ENCODE measurements at regions not wholly inside any gene's neighbourhood (a gene's known extent, or its start where the extent isn't known, plus 50 kb on each side); places are given as distances from the start of the nearest gene placed in this dataset.
"Not testable (repeated sequence)": the region's sequence is repeated elsewhere in the genome, so short reads cannot be mapped to it uniquely, and the experiment has no call there.

DNA sequence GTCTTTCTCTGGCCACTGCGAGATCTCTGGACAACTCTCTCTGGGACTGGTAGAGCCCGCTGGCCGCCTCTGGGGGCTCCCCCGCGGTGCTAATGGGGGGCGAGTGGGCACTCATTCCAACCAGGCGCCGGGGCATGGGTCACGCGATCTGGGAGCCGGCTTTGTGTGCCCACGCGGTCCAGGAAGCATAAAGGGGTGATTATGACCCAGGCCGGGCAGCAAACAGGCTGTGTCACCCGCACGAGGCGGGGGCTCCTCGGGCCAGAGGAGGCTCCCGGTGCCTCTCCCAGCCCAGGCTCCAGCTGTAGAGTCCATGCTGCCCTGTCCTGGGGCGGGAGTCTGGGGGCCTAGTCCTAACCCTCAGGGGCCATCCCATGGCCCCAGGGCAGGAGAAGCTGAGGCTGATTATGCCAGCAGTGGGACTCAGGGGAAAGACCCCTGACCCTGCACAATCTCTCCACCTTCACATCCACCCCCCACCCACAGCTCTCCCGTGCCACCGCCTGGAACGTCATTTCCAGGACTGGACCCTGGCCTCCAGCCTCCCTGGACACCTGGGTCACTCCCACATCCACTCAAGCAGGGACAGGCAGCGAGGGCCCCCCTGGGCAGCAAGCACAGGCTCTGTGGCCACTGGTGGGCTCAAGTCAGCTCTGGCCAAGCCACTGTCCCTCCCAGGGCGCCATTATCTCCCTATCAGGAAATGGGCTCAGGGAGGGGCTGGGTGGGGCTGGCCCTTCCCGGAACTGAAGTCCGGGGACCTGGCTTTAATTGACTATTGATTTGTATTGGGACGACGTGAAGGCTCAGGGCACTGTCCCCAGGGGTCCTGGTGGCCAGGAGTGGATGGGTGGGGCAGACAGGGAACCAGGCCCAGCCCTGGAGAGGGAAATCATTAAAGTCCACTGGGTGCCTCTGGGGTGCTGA lies 50.0 kb downstream of the PTPRS start:
- peaks cover 3% of the 10 kb centered on the region; the same call in 1 of the 2 replicates for H3K4me1 ChIP-seq (ENCODE audit: insufficient read depth, low read length)
- H3K36me3 ChIP-seq (ENCODE audit: insufficient read depth, low read length): peaks cover 2% of the 10 kb centered on the region
- H3K9ac ChIP-seq (ENCODE audit: low read depth, low read length): no peak overlapping the region
- no peaks in the 10 kb centered on the region for H3K9me3 ChIP-seq (ENCODE audit: control insufficient read depth, insufficient read depth, low read length)

DNA sequence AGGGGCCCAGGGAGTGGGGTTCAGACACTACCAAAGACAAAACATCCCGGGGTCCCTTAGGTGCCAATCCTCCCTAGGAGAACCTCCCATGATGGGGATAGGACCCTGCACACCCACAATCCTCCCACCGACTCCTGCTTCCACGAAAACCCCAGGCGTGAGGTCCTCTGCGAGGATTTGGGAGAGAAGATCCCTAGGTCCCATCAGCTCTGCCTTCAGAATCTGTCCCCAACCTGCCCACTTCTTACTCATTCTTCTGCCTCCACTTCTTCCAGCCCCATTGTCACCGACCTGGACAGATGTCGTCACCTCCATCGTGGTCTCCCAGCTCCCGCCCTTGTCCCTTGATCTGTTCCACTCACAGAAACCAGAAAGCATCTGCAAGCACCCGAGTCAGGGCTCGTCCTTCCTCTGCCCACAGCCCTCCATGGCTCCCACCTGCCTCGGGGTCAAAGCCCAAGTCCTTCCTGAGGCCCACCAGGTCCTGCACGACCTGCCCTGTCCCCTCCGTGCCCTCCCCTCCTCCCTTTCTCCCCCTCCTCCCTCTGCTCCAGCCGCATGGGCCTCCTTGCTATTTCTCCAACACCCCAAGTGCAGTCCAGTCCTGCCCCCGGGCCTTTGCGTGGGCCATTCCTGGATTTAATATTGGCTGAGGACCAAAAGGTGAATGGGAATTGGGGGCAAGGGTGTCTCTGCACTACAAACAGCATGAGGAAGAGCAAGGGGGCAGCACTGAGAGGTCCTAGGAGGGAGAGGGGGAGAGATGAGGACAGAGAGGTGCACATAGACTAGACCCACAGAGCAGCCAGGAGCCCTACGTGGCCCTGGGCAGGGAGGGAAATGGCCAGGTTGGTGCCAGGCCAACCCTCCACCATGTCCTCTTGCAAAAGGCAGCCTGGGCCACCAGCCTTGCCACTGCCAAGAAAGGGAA lies 51.3 kb downstream of the PTPRS start:
- Histone ChIP-seq H3K9ac (ENCODE audit: low read depth, low read length) (no peak overlapping the region), H3K9me3 (ENCODE audit: control insufficient read depth, insufficient read depth, low read length) (no peaks in the 10 kb centered on the region), H3K4me1 (ENCODE audit: insufficient read depth, low read length) (peaks cover 3% of the 10 kb centered on the region; the same call in 1 of the 2 replicates)

DNA sequence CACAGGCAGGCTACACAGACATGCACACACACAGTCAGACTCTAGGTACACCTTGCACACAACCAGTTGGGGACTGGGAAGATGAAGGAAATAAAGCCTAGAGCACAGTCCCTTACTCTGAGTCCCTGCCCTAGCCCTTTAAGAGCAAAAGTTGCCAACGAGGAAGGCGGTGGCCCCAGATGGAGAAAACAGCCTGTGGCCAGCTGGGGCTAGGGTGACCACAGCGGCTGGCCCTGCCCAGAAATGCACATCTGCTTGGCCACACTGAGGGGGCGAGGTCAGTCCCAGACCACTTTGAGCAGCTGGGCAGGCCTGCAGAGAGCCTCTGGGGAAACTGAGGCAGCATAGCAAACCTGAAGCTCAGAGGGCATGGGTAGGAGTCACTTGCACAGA lies 52.3 kb downstream of the PTPRS start:
- no peak overlapping the region for H3K9ac ChIP-seq (ENCODE audit: low read depth, low read length)
- H3K9me3 ChIP-seq (ENCODE audit: control insufficient read depth, insufficient read depth, low read length): no peaks in the 10 kb centered on the region
- peaks cover 3% of the 10 kb centered on the region; the same call in 1 of the 2 replicates for H3K4me1 ChIP-seq (ENCODE audit: insufficient read depth, low read length)
- H3K36me3 ChIP-seq (ENCODE audit: insufficient read depth, low read length): peaks cover 11% of the 10 kb centered on the region

More for the DNA sequence above, 51.3 kb downstream of the PTPRS start:
- peaks cover 11% of the 10 kb centered on the region for H3K36me3 ChIP-seq (ENCODE audit: insufficient read depth, low read length)

DNA sequence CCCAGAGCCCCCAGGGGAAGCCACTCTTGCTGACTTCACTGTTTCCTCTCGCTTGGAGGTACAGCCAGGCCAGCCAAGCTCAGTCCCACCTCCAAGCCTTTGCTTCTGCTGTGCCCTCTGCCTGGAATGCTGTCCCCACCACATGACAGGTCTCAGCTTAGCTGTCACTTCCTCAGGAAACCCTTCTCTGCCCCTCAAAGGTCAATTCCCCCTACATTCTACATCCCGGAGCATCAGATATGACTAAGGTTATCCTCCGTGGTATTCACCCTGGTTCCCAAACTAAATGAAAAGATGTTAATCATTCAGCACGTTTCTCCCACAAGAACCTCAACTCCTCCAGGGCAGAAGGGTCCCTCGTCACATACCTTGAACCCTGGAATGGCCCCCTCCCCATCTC lies 53.5 kb downstream of the PTPRS start:
- Histone ChIP-seq H3K36me3 (ENCODE audit: insufficient read depth, low read length) (peaks cover 11% of the 10 kb centered on the region), H3K9me3 (ENCODE audit: control insufficient read depth, insufficient read depth, low read length) (no peaks in the 10 kb centered on the region), H3K4me1 (ENCODE audit: insufficient read depth, low read length) (peaks cover 3% of the 10 kb centered on the region; the same call in 1 of the 2 replicates), H3K9ac (ENCODE audit: low read depth, low read length) (no peak overlapping the region)

DNA sequence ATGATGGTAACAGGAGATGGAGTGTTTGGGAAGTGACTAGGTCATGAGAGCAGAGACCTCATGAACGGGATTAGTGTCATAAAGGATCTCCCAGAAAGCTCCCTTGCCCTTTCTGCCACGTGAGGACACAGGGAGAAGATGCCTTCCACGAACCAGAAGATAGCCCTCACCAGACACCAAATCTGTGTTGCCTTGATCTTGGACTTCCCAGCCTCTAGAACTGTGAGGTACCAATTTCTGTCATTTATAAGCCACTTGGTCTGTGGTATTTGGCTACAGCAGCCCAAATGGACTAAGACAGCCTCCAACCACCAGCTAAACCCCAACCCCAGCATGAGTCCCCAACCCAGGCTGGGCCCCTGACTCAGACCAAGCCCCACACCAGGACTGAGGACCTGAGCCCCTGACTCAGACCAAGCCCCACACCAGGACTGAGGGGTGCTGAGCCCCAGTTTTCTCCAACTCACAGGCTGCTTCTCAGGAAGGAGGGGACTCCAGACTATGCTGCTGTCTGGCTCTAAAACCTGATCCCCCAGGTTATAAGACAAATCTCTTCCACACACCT lies 54.1 kb downstream of the PTPRS start:
- H3K4me1 ChIP-seq (ENCODE audit: insufficient read depth, low read length): peaks cover 2% of the 10 kb centered on the region; the same call in 1 of the 2 replicates
- peaks cover 11% of the 10 kb centered on the region for H3K36me3 ChIP-seq (ENCODE audit: insufficient read depth, low read length)
- H3K9me3 ChIP-seq (ENCODE audit: control insufficient read depth, insufficient read depth, low read length): no peaks in the 10 kb centered on the region
- H3K9ac ChIP-seq (ENCODE audit: low read depth, low read length): no peak overlapping the region

DNA sequence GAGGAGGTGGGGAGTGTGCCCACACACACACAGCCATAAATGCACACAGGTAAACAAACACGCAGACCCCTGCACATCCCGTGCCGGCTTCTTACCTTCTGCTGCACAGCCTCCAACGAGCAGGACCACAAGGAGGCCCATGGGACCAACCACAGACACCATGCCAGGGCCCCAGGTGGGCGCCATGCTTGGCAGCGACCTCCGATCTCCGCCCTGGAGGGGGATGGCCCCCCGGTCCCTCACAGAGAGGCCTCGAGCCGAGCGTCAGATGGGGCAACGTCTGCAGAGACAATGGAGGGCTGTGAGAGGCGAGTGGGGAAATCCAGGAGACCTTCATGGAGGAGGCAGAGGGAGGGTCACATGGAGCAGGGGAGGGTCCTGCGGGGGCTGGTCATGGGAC lies 54.7 kb downstream of the PTPRS start:
- Histone ChIP-seq H3K4me1 (ENCODE audit: insufficient read depth, low read length) (no peaks in the 10 kb centered on the region), H3K36me3 (ENCODE audit: insufficient read depth, low read length) (peaks cover 11% of the 10 kb centered on the region), H3K9me3 (ENCODE audit: control insufficient read depth, insufficient read depth, low read length) (no peaks in the 10 kb centered on the region), H3K9ac (ENCODE audit: low read depth, low read length) (no peak overlapping the region)

DNA sequence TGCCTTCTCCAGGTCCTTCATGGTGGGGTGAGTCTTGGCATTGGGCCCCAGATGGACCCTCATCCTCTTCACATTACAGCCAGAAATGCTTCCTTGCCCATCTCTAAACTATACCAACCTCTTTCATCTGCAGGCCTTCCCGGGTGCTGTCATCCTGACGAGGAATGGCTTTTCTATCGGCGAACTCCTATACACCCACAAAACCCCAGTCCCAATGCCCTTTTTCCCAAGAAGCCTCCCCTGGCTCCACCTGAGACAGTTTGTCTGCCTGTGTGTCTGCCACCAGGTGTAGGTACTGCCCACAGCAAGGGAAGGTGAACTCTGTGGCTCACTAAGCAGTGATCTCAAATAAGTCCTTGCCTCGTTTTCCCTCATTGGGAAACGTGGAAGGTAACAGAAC lies 55.3 kb downstream of the PTPRS start:
- H3K4me1 ChIP-seq (ENCODE audit: insufficient read depth, low read length): no peaks in the 10 kb centered on the region
- no peak overlapping the region for H3K9ac ChIP-seq (ENCODE audit: low read depth, low read length)
- H3K36me3 ChIP-seq (ENCODE audit: insufficient read depth, low read length): peaks cover 11% of the 10 kb centered on the region
- H3K9me3 ChIP-seq (ENCODE audit: control insufficient read depth, insufficient read depth, low read length): no peaks in the 10 kb centered on the region

DNA sequence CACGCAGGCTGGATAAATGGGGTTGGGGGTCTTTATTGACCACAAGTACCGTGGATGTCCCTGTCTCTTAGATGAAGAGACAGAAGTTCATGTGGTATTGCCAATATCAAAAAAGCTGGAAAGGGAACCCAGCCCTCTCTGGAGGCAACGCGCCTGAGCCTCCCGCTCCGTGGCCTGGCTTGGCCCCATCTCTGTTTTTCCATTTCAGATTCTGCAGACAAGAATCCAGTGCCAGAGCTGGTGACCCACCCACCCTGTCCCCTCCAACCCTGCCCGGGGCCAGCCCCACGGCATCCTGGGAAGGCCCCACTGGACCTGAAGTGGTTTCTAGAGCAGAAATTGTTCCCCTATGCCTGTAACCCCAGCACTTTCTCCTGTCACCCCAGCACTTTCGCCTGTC lies 57.7 kb downstream of the PTPRS start:
- H3K9me3 ChIP-seq (ENCODE audit: control insufficient read depth, insufficient read depth, low read length): no peaks in the 10 kb centered on the region
- H3K9ac ChIP-seq (ENCODE audit: low read depth, low read length): no peak overlapping the region
- peaks cover 11% of the 10 kb centered on the region for H3K36me3 ChIP-seq (ENCODE audit: insufficient read depth, low read length)
- no peaks in the 10 kb centered on the region for H3K4me1 ChIP-seq (ENCODE audit: insufficient read depth, low read length)

DNA sequence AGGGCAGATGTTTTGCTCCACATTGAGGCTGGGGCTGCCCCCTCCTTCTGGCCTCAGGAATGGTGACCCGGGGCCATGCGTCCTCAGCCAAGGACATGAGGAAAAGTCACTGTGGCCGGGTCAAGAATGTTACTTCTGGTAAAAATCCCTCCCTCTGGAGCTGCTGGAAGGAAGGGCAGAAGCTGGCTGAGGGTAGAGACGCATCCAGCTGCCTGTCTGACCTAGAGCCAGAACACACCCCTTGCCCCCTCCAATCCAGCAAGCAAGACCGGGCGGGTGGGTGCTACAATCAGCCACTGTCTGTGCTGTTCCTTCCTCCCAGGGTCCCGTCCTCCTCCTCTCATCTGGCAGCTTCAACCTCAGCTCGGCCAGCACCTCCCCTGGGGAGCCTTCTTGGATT lies 59.0 kb downstream of the PTPRS start:
- H3K9ac ChIP-seq (ENCODE audit: low read depth, low read length): no peak overlapping the region
- H3K36me3 ChIP-seq (ENCODE audit: insufficient read depth, low read length): peaks cover 11% of the 10 kb centered on the region
- no peaks in the 10 kb centered on the region for H3K4me1 ChIP-seq (ENCODE audit: insufficient read depth, low read length)
- no peaks in the 10 kb centered on the region for H3K9me3 ChIP-seq (ENCODE audit: control insufficient read depth, insufficient read depth, low read length)

DNA sequence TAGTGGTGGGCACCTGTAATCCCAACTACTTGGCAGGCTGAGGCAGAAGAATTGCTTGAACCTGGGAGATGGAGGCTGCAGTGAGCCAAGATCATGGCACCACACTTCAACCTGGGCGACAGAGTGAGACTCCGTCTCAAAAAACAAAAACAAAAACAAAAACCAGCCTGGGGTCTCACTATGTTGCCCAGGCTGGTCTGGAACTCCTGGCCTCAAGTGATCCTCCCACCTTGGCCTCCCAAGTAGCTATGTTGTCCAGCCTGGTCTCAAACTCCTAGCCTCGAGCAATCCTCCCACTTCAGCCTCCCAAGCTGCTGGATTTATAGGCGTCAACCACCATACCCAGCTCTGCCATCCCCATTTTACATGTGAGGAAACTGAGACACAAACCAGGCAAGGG lies 64.9 kb downstream of the PTPRS start:
- peaks cover 14% of the 10 kb centered on the region for H3K36me3 ChIP-seq (ENCODE audit: insufficient read depth, low read length)
- H3K9ac ChIP-seq (ENCODE audit: low read depth, low read length); H3K9me3 ChIP-seq (ENCODE audit: control insufficient read depth, insufficient read depth, low read length); H3K4me1 ChIP-seq (ENCODE audit: insufficient read depth, low read length): not testable (repeated sequence)

DNA sequence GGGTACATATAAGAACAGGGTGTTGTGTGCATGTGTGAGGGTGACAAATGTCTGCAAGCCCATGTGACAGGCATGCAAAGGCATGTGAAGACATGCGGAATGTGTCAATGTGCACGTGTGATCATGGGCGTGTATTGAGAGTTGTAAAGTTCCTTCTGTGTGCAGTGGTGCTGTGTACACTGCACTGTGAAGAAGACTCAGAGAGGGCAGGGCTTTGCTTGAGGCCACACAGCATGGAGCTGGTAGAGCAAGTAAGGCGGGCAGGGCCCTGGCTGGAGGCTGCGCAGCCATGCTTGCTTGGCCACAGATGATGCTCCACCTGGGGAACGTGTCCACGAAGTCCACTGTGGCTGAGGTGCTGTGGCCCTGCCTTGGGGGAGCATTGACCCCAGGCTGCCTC lies 66.8 kb downstream of the PTPRS start:
- no peaks in the 10 kb centered on the region for H3K4me1 ChIP-seq (ENCODE audit: insufficient read depth, low read length)

DNA sequence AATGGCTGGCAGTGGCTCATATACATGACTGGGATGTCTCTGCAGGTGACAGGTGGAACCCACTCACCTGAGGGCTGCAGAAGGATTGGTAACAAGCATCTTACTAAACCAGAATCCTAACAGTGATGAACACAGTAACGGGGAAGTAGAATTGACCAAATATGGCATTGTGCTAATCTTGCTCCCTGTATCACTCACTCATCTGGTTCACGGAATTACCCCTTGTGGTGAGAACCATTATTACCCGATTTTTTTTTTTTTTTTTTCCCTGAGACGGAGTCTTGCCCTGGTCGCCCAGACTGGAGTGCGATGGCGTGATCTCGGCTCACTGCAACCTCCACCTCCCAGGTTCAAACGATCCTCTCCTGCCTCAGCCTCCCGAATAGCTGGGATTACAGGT lies 69.5 kb downstream of the PTPRS start:
- Histone ChIP-seq H3K9me3 (ENCODE audit: control insufficient read depth, insufficient read depth, low read length) (no peaks in the 10 kb centered on the region), H3K4me1 (ENCODE audit: insufficient read depth, low read length) (no peaks in the 10 kb centered on the region), H3K36me3 (ENCODE audit: insufficient read depth, low read length) (peaks cover 14% of the 10 kb centered on the region), H3K9ac (ENCODE audit: low read depth, low read length) (no peak overlapping the region)

More for the DNA sequence above, 66.8 kb downstream of the PTPRS start:
- Histone ChIP-seq H3K9ac (ENCODE audit: low read depth, low read length) (no peak overlapping the region), H3K9me3 (ENCODE audit: control insufficient read depth, insufficient read depth, low read length) (no peaks in the 10 kb centered on the region), H3K36me3 (ENCODE audit: insufficient read depth, low read length) (peaks cover 14% of the 10 kb centered on the region)

DNA sequence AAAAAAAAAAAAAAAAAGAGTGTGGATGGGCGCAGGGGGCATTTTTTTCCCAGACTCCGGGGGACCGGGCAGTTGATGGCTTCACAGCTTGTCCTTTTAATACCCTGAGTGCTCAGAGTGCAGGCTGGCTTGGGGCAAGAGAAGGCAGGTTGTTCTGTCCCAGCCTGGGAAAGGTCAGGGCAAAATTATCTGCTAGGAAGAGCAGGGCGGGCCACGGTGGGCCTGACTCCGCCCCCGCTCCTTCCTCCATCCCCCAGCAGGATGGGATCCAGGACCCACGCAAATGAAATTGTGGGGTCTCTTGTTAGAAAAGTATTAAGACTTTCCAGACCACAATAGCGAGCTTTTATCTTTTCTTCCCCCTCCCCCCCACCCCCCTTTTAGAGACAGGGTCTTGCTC lies 70.7 kb downstream of the PTPRS start:
- Histone ChIP-seq H3K4me1 (ENCODE audit: insufficient read depth, low read length) (no peaks in the 10 kb centered on the region), H3K9ac (ENCODE audit: low read depth, low read length) (no peak overlapping the region), H3K9me3 (ENCODE audit: control insufficient read depth, insufficient read depth, low read length) (no peaks in the 10 kb centered on the region), H3K36me3 (ENCODE audit: insufficient read depth, low read length) (peaks cover 14% of the 10 kb centered on the region)

DNA sequence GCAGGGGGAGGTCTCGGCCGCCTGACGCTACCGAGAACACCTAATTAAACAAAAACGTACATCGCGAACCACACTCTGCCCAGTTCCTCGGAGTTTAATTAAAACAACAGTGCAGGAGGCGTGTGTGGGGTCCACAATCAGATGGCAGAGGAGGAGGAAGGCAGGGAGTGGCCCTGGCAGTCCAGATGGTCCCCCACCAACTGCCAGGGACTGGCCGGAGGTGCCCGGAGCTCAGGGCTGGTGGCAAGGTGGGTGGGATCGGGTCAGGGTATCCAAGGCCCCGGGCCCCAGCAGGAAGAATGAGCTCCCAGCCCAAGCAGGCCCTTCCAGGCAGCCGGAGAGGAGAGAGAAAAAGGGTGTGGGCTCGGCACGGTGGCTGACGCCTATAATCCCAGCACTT lies 71.3 kb downstream of the PTPRS start:
- Histone ChIP-seq H3K4me1 (ENCODE audit: insufficient read depth, low read length) (no peaks in the 10 kb centered on the region), H3K9me3 (ENCODE audit: control insufficient read depth, insufficient read depth, low read length) (no peaks in the 10 kb centered on the region), H3K36me3 (ENCODE audit: insufficient read depth, low read length) (peaks cover 14% of the 10 kb centered on the region), H3K9ac (ENCODE audit: low read depth, low read length) (no peak overlapping the region)
